Liver (tissue), 8 donors: ENCODE measurements at regions not wholly inside any gene's neighbourhood (a gene's known extent, or its start where the extent isn't known, plus 50 kb on each side); places are given as distances from the start of the nearest gene placed in this dataset.

Experiments
- DNase-seq: peaks from one replicate; pipeline ENCODE4 v3.0.0-alpha.2; 2017; ENCODE audit warnings: low spot score
- H3K27ac ChIP-seq, 2 donors: one replicate each; pipeline ENCODE4 v1.7.0; 2013; ENCODE audit warnings: inconsistent platforms in 2 of 2, low read length in 2 of 2, control low read depth in 1 of 2, low read depth in 1 of 2, mild to moderate bottlenecking in 1 of 2
- H3K27me3 ChIP-seq, 4 donors: one replicate each; pipeline versions ENCODE4 v1.6.1 to v1.7.0; 2013; ENCODE audit warnings: low read length in 3 of 4, inconsistent platforms in 1 of 4, mild to moderate bottlenecking in 1 of 4, moderate library complexity in 1 of 4; ENCODE audit not compliant: control insufficient read depth in 4 of 4, insufficient read depth in 4 of 4
- H3K36me3 ChIP-seq, 4 donors: one replicate each; pipeline versions ENCODE4 v1.6.1 to v1.7.0; 2013; ENCODE audit warnings: low read length in 3 of 4, mild to moderate bottlenecking in 3 of 4, low read depth in 1 of 4, moderate library complexity in 1 of 4; ENCODE audit not compliant: control insufficient read depth in 4 of 4, insufficient read depth in 3 of 4
- H3K4me1 ChIP-seq, 4 donors: one replicate each; pipeline versions ENCODE4 v1.6.1 to v1.7.0; 2013; ENCODE audit warnings: low read length in 3 of 4, mild to moderate bottlenecking in 3 of 4, moderate library complexity in 1 of 4; ENCODE audit not compliant: control insufficient read depth in 4 of 4, insufficient read depth in 4 of 4
- H3K4me3 ChIP-seq, 3 donors: one replicate each; pipeline versions ENCODE4 v1.6.1 to v1.7.0; 2013; ENCODE audit warnings: low read length in 3 of 3, control low read depth in 1 of 3, low read depth in 1 of 3, mild to moderate bottlenecking in 1 of 3
- H3K9ac ChIP-seq, 2 donors: one replicate each; pipeline ENCODE4 v1.7.0; 2013; ENCODE audit warnings: low read length in 2 of 2, mild to moderate bottlenecking in 2 of 2, moderate library complexity in 2 of 2, control low read depth in 1 of 2, low read depth in 1 of 2
- H3K9me3 ChIP-seq, 4 donors: one replicate each; pipeline versions ENCODE4 v1.6.1 to v1.7.0; 2013; ENCODE audit warnings: low read length in 3 of 4; ENCODE audit not compliant: control insufficient read depth in 4 of 4
- ATF3 ChIP-seq: IDR thresholded peaks from 2 replicates; pipeline ENCODE4 v1.6.1; 2016; ENCODE audit warnings: antibody characterized with exemption
- CTCF ChIP-seq: fragments of 150-350 bp; IDR thresholded peaks from 2 replicates; pipeline ENCODE4 v1.5.1; 2017; ENCODE audit warnings: improper control_type of control experiment, low read depth, low read length; ENCODE audit not compliant: missing input control
- FOXA1 ChIP-seq: IDR thresholded peaks from 2 replicates; pipeline ENCODE4 v1.6.1; 2016; ENCODE audit warnings: antibody characterized with exemption
- HNF4G ChIP-seq: IDR thresholded peaks from 2 replicates; pipeline ENCODE4 v1.6.1; 2016; ENCODE audit warnings: antibody characterized with exemption
- MAX ChIP-seq: IDR thresholded peaks from 2 replicates; pipeline ENCODE4 v1.6.1; 2016; ENCODE audit warnings: antibody characterized with exemption
- NR2F2 ChIP-seq: IDR thresholded peaks from 2 replicates; pipeline ENCODE4 v1.6.1; 2016; ENCODE audit warnings: antibody characterized with exemption
- RAD21 ChIP-seq, 2 donors: IDR thresholded peaks; 2 replicates each; pipeline ENCODE4 v1.6.1; 2016; ENCODE audit warnings: antibody characterized with exemption in 2 of 2, mild to moderate bottlenecking in 2 of 2
- REST ChIP-seq: IDR thresholded peaks from 2 replicates; pipeline ENCODE4 v1.6.1; 2016; ENCODE audit warnings: antibody characterized with exemption, mild to moderate bottlenecking
- RXRA ChIP-seq, 2 donors: IDR thresholded peaks; 2 replicates each; pipeline ENCODE4 v1.6.1; 2017 to 2018; ENCODE audit warnings: antibody characterized with exemption in 2 of 2, mild to moderate bottlenecking in 1 of 2
- SP1 ChIP-seq: IDR thresholded peaks from 2 replicates; pipeline ENCODE4 v1.6.1; 2018; ENCODE audit warnings: antibody characterized with exemption, mild to moderate bottlenecking
- TAF1 ChIP-seq: conservative IDR thresholded peaks from 2 replicates; pipeline ENCODE4 v1.6.1; 2016; ENCODE audit warnings: antibody characterized with exemption, mild to moderate bottlenecking
- YY1 ChIP-seq: IDR thresholded peaks from 2 replicates; pipeline ENCODE4 v1.6.1; 2016; ENCODE audit warnings: antibody characterized with exemption, mild to moderate bottlenecking
- ZBTB33 ChIP-seq: IDR thresholded peaks from 2 replicates; pipeline ENCODE4 v1.6.1; 2016; ENCODE audit warnings: antibody characterized with exemption
- WGBS: extraction: QIAGEN DNeasy Blood & Tissue Kit; methylation state at CpG from one replicate; pipeline ENCODE4 v1.1.7; 2013; 5-methylcytosine and 5-hydroxymethylcytosine counted together
- donor health status: healthy.
- donor health status: healthy.
- donor health status: healthy.
- donor health status: healthy.
- donor health status: healthy.

GRCh38 chr10:125396676-125397075, 236.3 kb upstream of the CTBP2 start:
- no peak overlapping the region for H3K9ac ChIP-seq
- no peaks in the 10 kb centered on the region for H3K4me1 ChIP-seq
- H3K9me3 ChIP-seq, result no peaks in the 10 kb centered on the region
- DNase-seq, result no peak
- no peak overlapping the region for H3K27ac ChIP-seq
- TF ChIP-seq NR2F2 (no peak), MAX (no peak), RAD21 (IDR thresholded peaks at IDR 0.05) (no peak), ATF3 (no peak), RXRA (IDR thresholded peaks at IDR 0.05) (no peak), CTCF (no peak), HNF4G (no peak), SP1 (no peak), TAF1 (no peak), FOXA1 (no peak), YY1 (no peak), REST (no peak), ZBTB33 (no peak)
- H3K36me3 ChIP-seq, result no peaks in the 10 kb centered on the region
- peaks cover 0 to 5% (median 0%) of the 10 kb centered on the region in 4 donors for H3K27me3 ChIP-seq
- H3K4me3 ChIP-seq, result no peak overlapping the region

- H3K4me3 ChIP-seq, result no peak overlapping the region
- H3K36me3 ChIP-seq, result no peaks in the 10 kb centered on the region
- no peak overlapping the region for H3K27ac ChIP-seq
- no peaks in the 10 kb centered on the region for H3K4me1 ChIP-seq
- no peak for DNase-seq
- 83% methylated on average over 3 of the region's 3 CpGs for WGBS
- H3K9me3 ChIP-seq, result no peaks in the 10 kb centered on the region
- no peak for TF ChIP-seq SP1
- H3K27me3 ChIP-seq, result no peaks in the 10 kb centered on the region
- no peak overlapping the region for H3K9ac ChIP-seq
Observed at GRCh38 chr10:125392609-125393008, 232.2 kb upstream of the CTBP2 start.
